ENCODE measurements at regions not wholly inside any gene's neighbourhood (a gene's known extent, or its start where the extent isn't known, plus 50 kb on each side); places are given as distances from the start of the nearest gene placed in this dataset.
"Not testable (repeated sequence)": the region's sequence is repeated elsewhere in the genome, so short reads cannot be mapped to it uniquely, and the experiment has no call there.

DNA sequence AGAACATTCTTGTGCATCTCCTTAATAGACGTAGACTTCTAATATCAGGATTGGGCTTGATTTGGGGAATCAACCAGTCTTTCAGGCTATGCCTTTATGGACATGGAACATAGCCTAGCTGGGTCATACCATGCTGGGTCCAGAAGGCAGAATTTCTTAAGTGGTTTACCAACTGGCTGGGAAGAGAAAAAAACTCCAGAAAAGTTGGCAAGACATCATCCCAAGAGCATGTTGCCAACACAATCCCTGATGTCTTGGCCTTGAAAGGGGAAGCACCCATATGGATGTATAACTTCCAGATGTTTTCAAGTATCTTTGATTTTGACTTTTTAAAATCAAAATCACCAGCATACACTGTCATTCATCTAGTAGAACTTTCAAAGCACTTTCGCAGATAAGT lies 138.0 kb upstream of the FGF13 start:
- no peak for DNase-seq

DNA sequence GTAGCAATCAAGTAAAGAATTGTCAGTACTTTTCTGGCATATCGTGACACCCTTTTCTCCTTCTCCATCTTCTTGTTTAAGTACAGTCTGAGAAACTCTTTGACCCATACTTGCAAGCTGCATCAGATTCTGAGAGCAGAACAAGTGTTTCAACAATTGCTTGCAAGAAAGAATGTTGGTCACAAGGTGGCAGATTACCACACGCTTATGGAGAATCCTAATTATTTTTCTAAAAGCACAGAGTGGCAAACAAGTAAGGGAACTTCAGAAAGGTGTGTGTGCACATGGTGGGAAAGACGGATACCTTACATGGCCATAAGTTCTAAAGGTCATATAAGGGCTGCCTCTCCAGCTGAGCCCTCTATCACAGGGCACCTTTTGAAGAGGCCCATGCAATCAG lies 136.4 kb upstream of the FGF13 start:
- no peak for DNase-seq

DNA sequence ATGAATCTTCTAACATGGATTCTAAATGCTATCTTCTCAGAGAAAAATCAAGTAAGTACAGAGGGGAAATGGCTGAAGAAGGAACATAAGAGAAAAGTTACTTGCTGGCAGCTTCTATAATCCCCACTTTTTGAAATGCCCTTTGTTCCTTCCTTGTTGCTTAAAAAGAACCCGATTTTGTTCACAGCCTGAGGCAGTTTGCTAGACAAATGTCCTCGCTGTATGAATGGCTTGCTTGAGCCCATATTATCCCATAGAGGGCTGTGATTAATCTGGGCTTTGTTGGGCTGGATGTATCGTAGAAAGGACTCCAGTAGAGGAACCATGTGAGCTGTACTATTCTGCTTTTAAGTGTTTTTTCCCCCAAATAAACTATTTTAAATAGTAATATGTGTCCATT lies 134.3 kb upstream of the FGF13 start:
- DNase-seq, result no peak

DNA sequence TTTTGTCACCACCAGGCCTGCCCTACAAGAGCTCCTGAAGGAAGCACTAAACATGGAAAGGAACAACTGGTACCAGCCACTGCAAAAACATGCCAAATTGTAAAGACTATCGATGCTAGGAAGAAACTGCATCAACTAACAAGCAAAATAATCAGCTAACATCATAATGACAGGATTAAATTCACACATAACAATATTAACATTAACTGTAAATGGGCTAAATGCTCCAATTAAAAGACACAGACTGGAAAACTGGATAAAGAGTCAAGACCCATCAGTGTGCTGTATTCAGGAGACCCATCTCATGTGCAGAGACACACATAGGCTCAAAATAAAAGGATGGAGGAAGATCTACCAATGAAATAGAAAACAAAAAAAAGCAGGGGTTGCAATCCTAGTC lies 95.9 kb upstream of the FGF13 start:
- DNase-seq, result not testable (repeated sequence)

DNA sequence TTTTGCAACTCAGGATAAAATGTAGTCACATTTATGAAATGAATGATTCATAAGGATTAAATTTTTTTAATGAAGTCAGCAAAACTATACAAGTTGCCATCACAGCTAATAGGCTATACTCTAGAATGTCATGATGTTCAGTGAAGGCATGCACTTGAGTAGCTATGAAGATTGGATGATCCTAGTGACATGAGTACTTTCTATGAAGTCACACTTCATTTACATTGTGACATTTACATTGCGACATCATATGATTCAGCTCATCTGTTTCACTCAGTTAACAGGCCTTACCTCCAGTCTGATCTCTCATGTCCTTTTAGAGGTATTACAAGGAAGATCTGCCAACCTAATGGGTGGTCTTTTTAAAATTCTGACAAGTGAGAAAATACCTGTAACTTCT lies 82.7 kb upstream of the FGF13 start:
- no peak for DNase-seq

DNA sequence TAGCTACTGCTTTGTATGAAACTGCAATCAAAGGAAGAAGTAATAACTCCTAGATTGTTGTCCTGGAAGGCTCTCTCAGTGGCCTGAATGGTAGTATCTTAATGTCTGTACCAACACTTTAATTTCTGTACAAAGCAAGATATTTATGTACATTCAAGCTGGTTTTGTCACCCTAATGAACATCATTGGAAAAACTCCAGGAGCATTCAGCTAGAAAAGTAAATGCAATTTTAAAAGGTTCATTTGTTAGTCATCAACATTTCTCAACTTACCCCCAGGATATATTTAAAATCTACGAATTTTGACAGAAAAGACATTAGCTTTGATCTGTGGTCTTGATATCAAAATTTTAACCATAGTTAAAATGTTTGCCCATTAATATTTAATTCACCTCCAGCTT lies 80.0 kb upstream of the FGF13 start:
- no peak for DNase-seq

DNA sequence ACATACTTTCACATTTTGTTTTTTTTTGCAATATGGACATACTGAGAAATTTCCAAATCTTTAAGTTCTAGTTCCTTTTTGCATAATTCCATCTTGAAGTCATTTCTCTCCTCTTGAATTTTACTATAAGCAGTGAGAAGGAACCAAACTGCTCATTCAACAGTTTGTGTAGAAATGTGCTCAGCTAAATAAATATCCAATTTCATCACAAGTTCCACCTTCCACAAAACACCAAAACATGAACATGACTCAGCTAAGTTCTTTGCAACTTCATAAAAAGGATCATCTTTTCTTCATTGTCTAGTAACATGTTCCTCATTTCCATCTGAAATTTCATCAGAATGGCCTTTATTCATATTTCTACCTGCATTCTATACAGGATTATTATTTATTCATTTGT lies 77.3 kb upstream of the FGF13 start:
- DNase-seq, result no peak

DNA sequence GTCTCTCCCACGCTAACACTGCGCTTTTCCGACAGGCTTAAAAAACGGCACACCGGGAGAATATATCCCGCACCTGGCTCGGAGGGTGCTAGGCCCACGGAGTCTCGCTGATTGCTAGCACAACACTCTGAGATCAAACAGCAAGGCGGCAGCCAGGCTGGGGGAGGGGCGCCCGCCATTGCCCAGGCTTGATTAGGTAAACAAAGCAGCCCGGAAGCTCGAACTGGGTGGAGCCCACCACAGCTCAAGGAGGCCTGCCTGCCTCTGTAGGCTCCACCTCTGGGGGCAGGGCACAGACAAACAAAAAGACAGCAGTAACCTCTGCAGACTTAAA lies 67.0 kb upstream of the FGF13 start:
- not testable (repeated sequence) for DNase-seq

DNA sequence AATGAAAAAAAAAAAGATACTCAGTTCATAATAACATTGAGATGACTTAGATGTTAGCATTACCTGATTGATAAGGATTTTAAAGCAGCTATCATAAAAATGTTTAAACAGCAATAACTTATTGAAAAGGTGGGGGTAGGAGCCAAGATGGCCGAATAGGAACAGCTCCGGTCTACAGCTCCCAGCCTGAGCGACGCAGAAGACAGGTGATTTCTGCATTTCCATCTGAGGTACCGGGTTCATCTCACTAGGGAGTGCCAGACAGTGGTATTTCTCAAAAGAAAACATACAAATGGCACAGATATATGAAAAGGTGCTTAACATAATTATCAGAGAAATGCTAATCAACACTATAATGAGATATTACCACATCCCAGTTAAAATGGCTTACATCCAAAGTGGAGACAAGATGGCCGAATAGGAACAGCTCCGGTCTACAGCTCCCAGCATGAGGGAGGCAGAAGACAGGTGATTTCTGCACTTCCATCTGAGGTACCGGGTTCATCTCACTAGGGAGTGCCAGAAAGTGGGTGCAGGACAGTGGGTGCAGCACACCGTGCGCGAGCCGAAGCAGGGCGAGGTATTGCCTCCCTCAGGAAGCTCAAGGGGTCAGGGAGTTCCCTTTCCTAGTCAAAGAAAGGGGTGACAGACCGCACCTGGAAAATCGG lies 66.5 kb upstream of the FGF13 start:
- not testable (repeated sequence) for DNase-seq

DNA sequence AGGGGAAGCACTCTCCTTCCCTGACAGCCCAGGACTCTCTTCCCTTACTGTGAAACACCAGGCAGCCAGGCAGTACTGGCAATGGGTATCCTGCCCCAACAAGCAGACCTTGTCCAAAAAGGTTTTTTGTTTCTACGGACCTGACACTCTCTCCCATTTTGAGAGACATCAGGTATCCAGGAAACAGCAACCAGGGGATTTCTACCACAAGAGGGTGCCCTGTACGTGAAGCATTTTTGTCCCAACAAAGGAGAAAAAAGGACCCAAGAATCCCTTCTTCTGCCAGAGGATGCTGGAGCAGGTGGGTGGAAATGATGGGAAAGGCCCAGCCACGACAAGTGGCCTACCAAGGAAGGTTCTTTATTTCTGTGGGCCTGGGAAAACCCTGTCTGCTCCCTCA lies 65.7 kb upstream of the FGF13 start:
- no peak for DNase-seq

DNA sequence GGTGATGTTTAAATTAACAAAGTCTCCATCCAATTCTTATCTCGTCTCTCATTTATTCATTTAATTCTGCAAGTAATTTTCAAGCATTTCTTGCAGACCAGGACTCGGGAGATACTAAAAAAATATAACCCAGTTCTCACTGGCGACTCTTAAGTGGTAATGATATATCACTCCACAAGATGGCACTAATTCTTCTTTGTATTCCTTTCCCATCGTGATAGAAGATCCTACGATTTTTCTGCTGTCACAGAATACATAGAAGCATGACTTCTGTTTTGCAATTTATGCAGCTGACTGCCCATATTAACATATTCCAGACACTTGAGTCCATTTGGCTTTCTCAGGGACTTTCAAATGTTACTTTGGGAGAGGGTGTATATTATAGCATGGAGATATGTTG lies 64.0 kb upstream of the FGF13 start:
- DNase-seq, result no peak

DNA sequence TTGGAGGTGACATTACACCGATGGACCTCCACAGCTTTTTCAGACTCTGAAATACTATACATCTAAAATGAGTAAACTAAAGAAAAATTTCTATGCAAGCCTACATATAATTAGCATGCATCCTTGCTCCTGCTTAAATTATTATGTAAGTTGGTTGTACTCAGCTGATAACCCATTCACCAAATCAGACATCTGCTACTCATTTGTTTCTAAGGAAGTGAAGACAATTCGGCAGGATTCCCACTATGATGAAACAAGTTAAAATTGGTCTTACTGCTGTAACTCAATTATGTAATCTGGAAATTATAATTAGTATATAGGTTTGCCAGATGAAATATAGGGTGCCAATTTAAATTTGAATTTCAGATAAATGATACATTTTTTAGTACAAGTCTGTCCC lies 59.5 kb upstream of the FGF13 start:
- DNase-seq, result no peak

DNA sequence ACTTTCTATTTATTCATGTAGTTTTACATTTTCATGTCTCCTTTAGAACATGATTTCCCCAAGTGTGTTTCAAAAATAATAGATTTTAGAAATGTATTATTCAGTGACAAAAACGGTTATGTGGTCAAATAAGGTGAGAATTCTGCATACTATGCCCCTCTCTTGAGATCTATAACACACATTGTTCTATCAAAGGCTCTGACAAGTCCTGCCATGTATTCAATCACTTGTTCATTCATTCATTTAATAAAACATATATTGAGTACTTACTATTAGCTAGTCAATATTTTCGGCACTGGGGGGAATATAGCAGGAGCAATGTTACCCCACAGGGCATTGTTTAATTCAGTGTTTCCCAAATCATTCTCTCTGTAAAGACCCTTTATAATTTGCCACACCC lies 58.4 kb upstream of the FGF13 start:
- no peak for DNase-seq

DNA sequence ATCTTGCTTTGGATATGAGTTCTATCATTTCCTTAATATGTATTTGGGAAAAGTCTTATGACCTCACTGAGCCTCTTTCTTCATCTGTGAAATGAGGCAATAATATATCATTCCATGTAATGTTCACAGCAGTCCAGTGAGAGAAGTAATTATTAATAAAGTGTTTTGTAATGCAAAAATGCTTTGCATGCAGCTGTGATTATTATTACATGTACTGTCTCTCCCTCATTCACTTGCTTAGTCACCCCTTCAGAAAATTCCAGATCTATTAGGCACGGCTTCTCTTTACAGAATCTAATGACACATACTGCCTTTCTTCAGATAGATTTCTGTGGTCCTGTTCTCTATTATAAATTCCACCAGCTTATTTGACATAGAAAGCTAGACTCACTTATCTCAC lies 53.5 kb upstream of the FGF13 start:
- no peak for DNase-seq

DNA sequence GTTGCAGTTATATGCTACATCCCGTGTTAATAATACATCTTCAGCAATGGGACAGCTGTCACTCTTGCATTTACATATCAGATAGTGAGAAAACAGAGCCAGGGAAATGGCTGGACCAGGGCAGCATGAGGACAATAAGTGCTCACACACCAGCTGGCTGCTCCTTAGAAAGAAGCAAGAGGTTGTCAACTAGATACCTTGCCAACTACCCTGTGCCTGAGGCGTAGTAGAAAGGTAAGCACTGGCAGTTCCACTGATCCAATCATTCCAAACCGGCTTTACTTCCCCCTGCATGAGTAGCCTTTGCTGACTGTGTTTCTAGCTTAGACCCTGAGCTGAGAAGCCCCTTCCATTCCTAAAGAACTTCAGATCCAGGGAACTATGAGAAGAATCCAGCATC lies 52.2 kb upstream of the FGF13 start:
- DNase-seq, result no peak

DNA sequence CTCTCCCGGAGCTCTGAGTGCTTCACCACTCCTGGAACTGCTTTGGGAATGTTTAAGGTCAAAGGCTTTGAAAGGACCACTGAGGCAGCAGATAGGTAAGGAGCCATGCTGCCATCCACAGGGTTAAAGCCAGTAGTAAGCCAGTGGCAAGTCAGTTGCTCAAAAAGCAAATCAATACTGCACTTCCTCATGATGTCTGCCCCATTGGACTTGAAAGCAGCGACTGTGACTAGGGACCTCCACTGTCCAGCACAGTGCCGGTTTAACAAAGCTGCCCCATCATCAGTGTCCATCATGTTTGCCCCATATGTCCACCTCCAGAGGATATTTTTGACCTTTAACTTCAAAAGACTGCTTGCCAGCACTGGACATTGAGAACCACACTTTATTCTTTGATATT lies 49.9 kb upstream of the FGF13 start:
- DNase-seq, result no peak
